Spleen (tissue), 7 donors: ENCODE measurements at regions not wholly inside any gene's neighbourhood (a gene's known extent, or its start where the extent isn't known, plus 50 kb on each side); places are given as distances from the start of the nearest gene placed in this dataset.

Experiments used
- POLR2AphosphoS5 ChIP-seq, 3 donors: sonication (generic); formaldehyde crosslinking; IDR thresholded peaks; one replicate each; pipeline ENCODE4 v1.5.1; 2017; ENCODE audit warnings: antibody characterized with exemption in 3 of 3
- TF ChIP-seq, protein P1 (sequence below), 11 experiments: fragments of 200-600 bp in 7 of 11; fragments of 450-650 bp in 4 of 11; sonication (generic) in 4 of 11; IDR thresholded peaks in 8 of 11; conservative IDR thresholded peaks in 3 of 11; 1 replicate in 7 of 11; 2 replicates in 4 of 11; pipeline versions ENCODE4 v1.4.0 to v1.8.0; 2016 to 2021; ENCODE audit warnings: antibody characterized with exemption in 11 of 11, inconsistent platforms in 4 of 11, mild to moderate bottlenecking in 1 of 11
- donor health status: DM: no; HTN: no; CAD: no; lungs with moderate emphysema.
- donor health status: DM: no; HTN: no; CAD: no.
- donor health status: DM: no; HTN: no; CAD: no.

- TF ChIP-seq, protein P1, sequence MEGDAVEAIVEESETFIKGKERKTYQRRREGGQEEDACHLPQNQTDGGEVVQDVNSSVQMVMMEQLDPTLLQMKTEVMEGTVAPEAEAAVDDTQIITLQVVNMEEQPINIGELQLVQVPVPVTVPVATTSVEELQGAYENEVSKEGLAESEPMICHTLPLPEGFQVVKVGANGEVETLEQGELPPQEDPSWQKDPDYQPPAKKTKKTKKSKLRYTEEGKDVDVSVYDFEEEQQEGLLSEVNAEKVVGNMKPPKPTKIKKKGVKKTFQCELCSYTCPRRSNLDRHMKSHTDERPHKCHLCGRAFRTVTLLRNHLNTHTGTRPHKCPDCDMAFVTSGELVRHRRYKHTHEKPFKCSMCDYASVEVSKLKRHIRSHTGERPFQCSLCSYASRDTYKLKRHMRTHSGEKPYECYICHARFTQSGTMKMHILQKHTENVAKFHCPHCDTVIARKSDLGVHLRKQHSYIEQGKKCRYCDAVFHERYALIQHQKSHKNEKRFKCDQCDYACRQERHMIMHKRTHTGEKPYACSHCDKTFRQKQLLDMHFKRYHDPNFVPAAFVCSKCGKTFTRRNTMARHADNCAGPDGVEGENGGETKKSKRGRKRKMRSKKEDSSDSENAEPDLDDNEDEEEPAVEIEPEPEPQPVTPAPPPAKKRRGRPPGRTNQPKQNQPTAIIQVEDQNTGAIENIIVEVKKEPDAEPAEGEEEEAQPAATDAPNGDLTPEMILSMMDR (IDR thresholded peaks at IDR 0.05 in 8 of 11, conservative IDR thresholded peaks at IDR 0.05 in 3 of 11): no peak
- no peak for TF ChIP-seq POLR2AphosphoS5 (IDR thresholded peaks at IDR 0.05)
Observed at GRCh38 chr13:81676008-81676407, 1335.1 kb upstream of the SPRY2 start.
